Endothelial cell of umbilical vein (primary cell): ENCODE measurements at regions not wholly inside any gene's neighbourhood (a gene's known extent, or its start where the extent isn't known, plus 50 kb on each side); places are given as distances from the start of the nearest gene placed in this dataset.

Experiments used
- BruUV-seq: library from RNA; stranded (reverse); fragments of 400-500 nt; replicated peaks from 2 replicates; lab custom pipeline; 2021; lab: Mats Ljungman, UMichigan
- CTCF ChIA-PET: fragments of 300-600, 350-600 bp; sonication (Branson Sonifier 250); formaldehyde crosslinking; loops from one replicate; lab custom pipeline; 2021; ENCODE audit warnings: antibody characterized with exemption, inconsistent platforms; lab: Charles Lee
- POLR2A ChIA-PET: fragments of 300-600, 350-600 bp; sonication (Branson Sonifier 250); formaldehyde crosslinking; loops from one replicate; lab custom pipeline; 2021; ENCODE audit warnings: antibody characterized with exemption, inconsistent platforms; lab: Charles Lee
- DNase-seq: peaks from one replicate; pipeline ENCODE4 v3.0.0-alpha.2; 2011; ENCODE audit warnings: low read depth, low spot score
- FAIRE-seq: peaks from 2 replicates; lab custom pipeline; 2011; peaks lifted over from hg19 to GRCh38; lab: Jason Lieb, UNC
- H2AFZ ChIP-seq: 2 replicates; pipeline ENCODE4 v1.6.0; 2012; ENCODE audit warnings: low read depth, low read length, control low read depth, inconsistent platforms
- H3K27ac ChIP-seq: 2 replicates; pipeline ENCODE4 v1.5.1; 2011; ENCODE audit warnings: low read depth, mild to moderate bottlenecking, control low read depth, low read length, moderate library complexity; ENCODE audit not compliant: insufficient read depth
- H3K27me3 ChIP-seq, 2 experiments: 2 replicates each; pipeline versions ENCODE4 v1.6.0 to v1.6.1; 2011; ENCODE audit warnings: low read length in 2 of 2, mixed read lengths in 1 of 2; ENCODE audit not compliant: control insufficient read depth in 2 of 2, insufficient read depth in 2 of 2
- H3K36me3 ChIP-seq, 2 experiments: 2 replicates in 1 of 2; 3 replicates in 1 of 2; pipeline ENCODE4 v1.5.1; 2011; ENCODE audit warnings: low read length in 2 of 2, mild to moderate bottlenecking in 1 of 2, moderate library complexity in 1 of 2; ENCODE audit not compliant: control insufficient read depth in 2 of 2, insufficient read depth in 2 of 2; ENCODE audit errors: extremely low read depth in 1 of 2
- H3K4me1 ChIP-seq: 3 replicates; pipeline ENCODE4 v1.5.1; 2011; ENCODE audit warnings: mild to moderate bottlenecking, low read length; ENCODE audit not compliant: control insufficient read depth, insufficient read depth; ENCODE audit errors: extremely low read depth
- H3K4me2 ChIP-seq: 2 replicates; pipeline ENCODE4 v1.6.1; 2011; ENCODE audit warnings: low read length, control low read depth, mixed read lengths; ENCODE audit not compliant: insufficient read depth
- H3K4me3 ChIP-seq, 3 experiments: fragments of 200-600 bp in 1 of 3; sonication (generic), shearing (Covaris generic) in 1 of 3; replicated peaks in 1 of 3; 2 replicates each; pipeline ENCODE4 v1.5.1; 2011 to 2016; ENCODE audit warnings: control low read depth in 3 of 3, low read length in 3 of 3, mild to moderate bottlenecking in 2 of 3, inconsistent platforms in 1 of 3, low read depth in 1 of 3, moderate library complexity in 1 of 3; ENCODE audit not compliant: insufficient read depth in 1 of 3
- H3K79me2 ChIP-seq: 2 replicates; pipeline ENCODE4 v1.6.0; 2012; ENCODE audit warnings: low read length, inconsistent platforms; ENCODE audit not compliant: control insufficient read depth, insufficient read depth
- H3K9ac ChIP-seq: replicated peaks from 2 replicates; pipeline ENCODE3; 2011; ENCODE audit warnings: low read length, control low read depth; ENCODE audit not compliant: insufficient read depth; ENCODE audit errors: extremely low read depth
- H3K9me1 ChIP-seq: replicated peaks from 3 replicates; pipeline ENCODE4 v1.6.0; 2011; ENCODE audit warnings: mild to moderate bottlenecking, low read length; ENCODE audit not compliant: control insufficient read depth, insufficient read depth; ENCODE audit errors: extremely low read depth
- H3K9me3 ChIP-seq: replicated peaks from 2 replicates; pipeline ENCODE4 v1.5.1; 2012; ENCODE audit warnings: low read length, inconsistent platforms; ENCODE audit not compliant: control insufficient read depth, insufficient read depth
- H4K20me1 ChIP-seq: replicated peaks from 2 replicates; pipeline ENCODE3; 2011; ENCODE audit warnings: mild to moderate bottlenecking, low read length; ENCODE audit not compliant: control insufficient read depth, insufficient read depth; ENCODE audit errors: extremely low read depth
- CTCF ChIP-seq, 2 donors: IDR thresholded peaks; 1 replicate in 1 of 2; 2 replicates in 1 of 2; pipeline ENCODE4 v1.5.1; 2011; ENCODE audit warnings: low read length in 2 of 2, mild to moderate bottlenecking in 2 of 2, moderate library complexity in 2 of 2, control low read depth in 1 of 2, inconsistent platforms in 1 of 2, low read depth in 1 of 2; ENCODE audit not compliant: insufficient read depth in 1 of 2; ENCODE audit errors: extremely low read depth in 1 of 2
- EZH2 ChIP-seq: IDR thresholded peaks from 2 replicates; pipeline ENCODE4 v1.6.1; 2012; ENCODE audit warnings: borderline replicate concordance, low read depth, mild to moderate bottlenecking, moderate library complexity, low read length, inconsistent platforms; ENCODE audit not compliant: severe bottlenecking
- FOS ChIP-seq: IDR thresholded peaks from 2 replicates; pipeline ENCODE4 v1.6.1; 2011; ENCODE audit warnings: mild to moderate bottlenecking, low read length, moderate library complexity, borderline replicate concordance; ENCODE audit not compliant: insufficient read depth
- GATA2 ChIP-seq: IDR thresholded peaks from 2 replicates; pipeline ENCODE4 v1.7.0; 2011; ENCODE audit warnings: low read depth, mild to moderate bottlenecking, moderate library complexity, mixed read lengths, low read length; ENCODE audit not compliant: insufficient read length, insufficient read depth
- JUN ChIP-seq: IDR thresholded peaks from 2 replicates; pipeline ENCODE4 v1.6.1; 2011; ENCODE audit warnings: borderline replicate concordance, low read depth; ENCODE audit not compliant: insufficient read length, insufficient read depth
- MAX ChIP-seq: IDR thresholded peaks from 2 replicates; pipeline ENCODE4 v1.6.1; 2011; ENCODE audit not compliant: insufficient read depth, insufficient read length
- MYC ChIP-seq: IDR thresholded peaks from one replicate; pipeline ENCODE4 v1.6.1; 2011; ENCODE audit warnings: mild to moderate bottlenecking, low read depth, low read length
- POLR2A ChIP-seq: IDR thresholded peaks from 2 replicates; pipeline ENCODE4 v1.6.1; 2012; ENCODE audit warnings: low read depth, mild to moderate bottlenecking, control low read depth, low read length
- POLR2AphosphoS5 ChIP-seq: IDR thresholded peaks from 2 replicates; pipeline ENCODE4 v1.6.1; 2012; ENCODE audit warnings: low read depth, mild to moderate bottlenecking, control low read depth, low read length, moderate library complexity; ENCODE audit not compliant: insufficient read depth
- dilution Hi-C: fragments of 300-500 bp; cut with MboI; formaldehyde crosslinking; loops from one replicate; pipeline ENCODE4 v1.15.0; 2019; ENCODE audit warnings: low sequenced_read_pairs; ENCODE audit not compliant: extremely low pct_ligation_motif_present
- intact Hi-C: fragments of 100-400 bp; cut with micrococcal nuclease; formaldehyde crosslinking; loops from one replicate; pipeline ENCODE4 v1.10.0; 2022

- Histone ChIP-seq H3K9me1 (no peaks in the 10 kb centered on the region), H3K27me3 (peaks cover 6% of the 10 kb centered on the region in 2 experiments), H3K4me1 (no peaks in the 10 kb centered on the region), H3K4me3 (no peak overlapping the region), H2AFZ (no peak overlapping the region), H4K20me1 (no peaks in the 10 kb centered on the region), H3K79me2 (no peaks in the 10 kb centered on the region), H3K4me2 (no peak overlapping the region), H3K36me3 (no peaks in the 10 kb centered on the region), H3K9ac (no peak overlapping the region), H3K9me3 (no peaks in the 10 kb centered on the region), H3K27ac (no peak overlapping the region)
- no peak for DNase-seq
- ChIA-PET CTCF (interaction anchor here (1.2 kb wide), 1 partner anchor 58 kb away, joined by 3 read pairs; no protein-coding TSS in a partner anchor), POLR2A (no interaction called here)
- no TSS peak for BruUV-seq
- no peak for FAIRE-seq
- dilution Hi-C loops (no loop called here), intact Hi-C loops (no loop called here)
- TF ChIP-seq POLR2A (no peak), MAX (no peak), FOS (no peak), GATA2 (no peak), EZH2 (no peak), JUN (no peak), CTCF (IDR thresholded peaks at IDR 0.05; ENCODE audit: extremely low read depth in 1 of 2, insufficient read depth in 1 of 2, low read depth in 1 of 2, low read length in 2 of 2) (no peak), MYC (no peak), POLR2AphosphoS5 (no peak)
Observed at GRCh38 chr20:46810448-46811223, 84.0 kb upstream of the EYA2 start.
